ENCODE measurements at regions not wholly inside any gene's neighbourhood (a gene's known extent, or its start where the extent isn't known, plus 50 kb on each side); places are given as distances from the start of the nearest gene placed in this dataset.

DNA sequence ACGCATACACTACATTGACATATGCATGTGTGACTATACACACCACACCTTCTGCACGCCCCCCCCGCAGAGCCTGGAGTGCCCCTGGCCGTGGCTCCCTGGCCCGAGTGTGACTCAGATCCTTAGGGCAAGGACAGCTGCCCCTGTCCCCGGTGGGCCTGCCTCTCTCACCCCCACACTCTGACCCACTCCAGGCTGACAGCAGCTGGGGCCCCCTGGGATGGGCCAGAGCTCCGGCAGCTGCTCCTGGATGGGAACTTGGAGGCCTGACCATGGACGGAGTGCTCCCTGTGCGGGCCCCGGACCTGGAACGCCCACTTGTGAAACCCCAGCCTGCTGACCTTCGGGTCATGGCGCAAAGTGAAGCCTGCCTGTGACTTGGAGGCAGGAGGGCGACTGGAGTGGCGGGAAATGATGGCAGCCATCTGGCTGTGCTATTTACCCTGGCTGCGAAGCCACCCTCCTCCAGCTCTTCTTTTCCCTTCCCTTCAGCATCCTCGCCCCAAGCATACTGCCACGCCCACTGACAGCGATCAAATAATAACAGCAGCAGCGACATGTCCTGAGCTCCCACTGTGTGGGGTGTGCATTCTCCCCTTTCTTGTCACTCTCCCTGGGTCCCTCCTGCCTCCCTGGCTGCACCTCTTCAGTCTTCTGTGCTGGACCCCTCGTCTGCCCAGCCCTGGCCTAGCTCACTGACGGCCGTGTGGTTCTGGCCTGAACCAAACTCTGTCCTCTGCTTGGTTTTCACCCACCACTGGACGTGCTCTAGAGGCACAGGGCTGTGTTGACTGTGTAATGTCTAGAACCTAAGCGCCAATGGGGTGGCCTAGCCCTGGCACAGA is 90.7 kb upstream of the MEF2A start:
- intact Hi-C loops (cut with DNase I): no loop called here
- Histone ChIP-seq H3K36me3 (no peaks in the 10 kb centered on the region), H3K4me3 (no peak overlapping the region), H3K9me3 (no peaks in the 10 kb centered on the region), H3K27ac (peak overlapping the region; percentile 66 to 87 (median 80)), H3K27me3 (no peaks in the 10 kb centered on the region), H3K4me1 (peaks cover 0 to 37% (median 28%) of the 10 kb centered on the region in 4 donors)
- TF ChIP-seq EP300 (IDR thresholded peaks at IDR 0.05) (no peak), POLR2A (IDR thresholded peaks at IDR 0.05) (no peak), POLR2AphosphoS5 (IDR thresholded peaks at IDR 0.05) (peak in 1 of 4 donors; percentile 39)
- TF ChIP-seq, protein P1, sequence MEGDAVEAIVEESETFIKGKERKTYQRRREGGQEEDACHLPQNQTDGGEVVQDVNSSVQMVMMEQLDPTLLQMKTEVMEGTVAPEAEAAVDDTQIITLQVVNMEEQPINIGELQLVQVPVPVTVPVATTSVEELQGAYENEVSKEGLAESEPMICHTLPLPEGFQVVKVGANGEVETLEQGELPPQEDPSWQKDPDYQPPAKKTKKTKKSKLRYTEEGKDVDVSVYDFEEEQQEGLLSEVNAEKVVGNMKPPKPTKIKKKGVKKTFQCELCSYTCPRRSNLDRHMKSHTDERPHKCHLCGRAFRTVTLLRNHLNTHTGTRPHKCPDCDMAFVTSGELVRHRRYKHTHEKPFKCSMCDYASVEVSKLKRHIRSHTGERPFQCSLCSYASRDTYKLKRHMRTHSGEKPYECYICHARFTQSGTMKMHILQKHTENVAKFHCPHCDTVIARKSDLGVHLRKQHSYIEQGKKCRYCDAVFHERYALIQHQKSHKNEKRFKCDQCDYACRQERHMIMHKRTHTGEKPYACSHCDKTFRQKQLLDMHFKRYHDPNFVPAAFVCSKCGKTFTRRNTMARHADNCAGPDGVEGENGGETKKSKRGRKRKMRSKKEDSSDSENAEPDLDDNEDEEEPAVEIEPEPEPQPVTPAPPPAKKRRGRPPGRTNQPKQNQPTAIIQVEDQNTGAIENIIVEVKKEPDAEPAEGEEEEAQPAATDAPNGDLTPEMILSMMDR (IDR thresholded peaks at IDR 0.05): no peak
- WGBS, 2 donors: 88 to 91% methylated on average over 25 of the region's 25 CpGs
- DNase-seq: peak; percentile 82

DNA sequence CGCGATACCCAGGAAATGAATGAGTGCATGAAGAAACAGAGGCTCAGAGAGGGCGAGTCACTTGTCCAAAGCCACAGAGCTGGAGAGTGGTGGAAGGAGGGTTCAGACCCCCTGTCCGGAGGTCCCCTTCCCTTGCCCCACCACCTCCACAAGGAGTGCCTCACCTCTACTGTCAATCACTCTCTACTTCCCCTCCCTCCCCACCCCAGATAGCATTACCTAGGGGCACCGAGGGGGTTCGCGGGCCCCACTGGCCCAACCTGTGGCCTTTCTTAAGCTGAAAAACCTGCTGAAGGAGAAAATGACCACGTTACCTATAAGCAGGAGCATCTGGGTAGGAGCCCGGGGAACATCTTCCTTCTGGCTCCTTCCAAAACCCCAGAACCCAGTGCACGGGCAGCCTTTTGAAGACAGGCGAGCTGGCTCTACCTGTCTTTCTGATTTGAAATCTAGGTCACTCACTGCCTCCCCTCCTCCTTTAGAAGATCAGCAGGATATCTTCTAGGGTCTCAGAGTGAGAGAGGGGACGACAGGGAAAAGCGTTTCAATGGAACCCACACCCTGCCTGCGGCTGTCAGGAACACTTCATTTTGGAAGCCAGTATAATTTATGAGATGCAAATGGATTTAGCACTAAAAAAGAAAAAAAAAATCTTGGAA is 89.9 kb upstream of the MEF2A start:
- H3K4me3 ChIP-seq: no peak overlapping the region
- peak; percentile 30 for DNase-seq
- H3K27me3 ChIP-seq: no peaks in the 10 kb centered on the region
- no peaks in the 10 kb centered on the region for H3K9me3 ChIP-seq
- intact Hi-C loops (cut with DNase I): no loop called here
- no peaks in the 10 kb centered on the region for H3K36me3 ChIP-seq
- TF ChIP-seq POLR2AphosphoS5 (IDR thresholded peaks at IDR 0.05) (no peak), POLR2A (IDR thresholded peaks at IDR 0.05) (no peak)
- 61 to 81% methylated on average over 14 of the region's 14 CpGs for WGBS, 2 donors
- peaks cover 0 to 37% (median 28%) of the 10 kb centered on the region in 4 donors for H3K4me1 ChIP-seq
- peak overlapping the region; percentile 66 to 87 (median 80) for H3K27ac ChIP-seq

DNA sequence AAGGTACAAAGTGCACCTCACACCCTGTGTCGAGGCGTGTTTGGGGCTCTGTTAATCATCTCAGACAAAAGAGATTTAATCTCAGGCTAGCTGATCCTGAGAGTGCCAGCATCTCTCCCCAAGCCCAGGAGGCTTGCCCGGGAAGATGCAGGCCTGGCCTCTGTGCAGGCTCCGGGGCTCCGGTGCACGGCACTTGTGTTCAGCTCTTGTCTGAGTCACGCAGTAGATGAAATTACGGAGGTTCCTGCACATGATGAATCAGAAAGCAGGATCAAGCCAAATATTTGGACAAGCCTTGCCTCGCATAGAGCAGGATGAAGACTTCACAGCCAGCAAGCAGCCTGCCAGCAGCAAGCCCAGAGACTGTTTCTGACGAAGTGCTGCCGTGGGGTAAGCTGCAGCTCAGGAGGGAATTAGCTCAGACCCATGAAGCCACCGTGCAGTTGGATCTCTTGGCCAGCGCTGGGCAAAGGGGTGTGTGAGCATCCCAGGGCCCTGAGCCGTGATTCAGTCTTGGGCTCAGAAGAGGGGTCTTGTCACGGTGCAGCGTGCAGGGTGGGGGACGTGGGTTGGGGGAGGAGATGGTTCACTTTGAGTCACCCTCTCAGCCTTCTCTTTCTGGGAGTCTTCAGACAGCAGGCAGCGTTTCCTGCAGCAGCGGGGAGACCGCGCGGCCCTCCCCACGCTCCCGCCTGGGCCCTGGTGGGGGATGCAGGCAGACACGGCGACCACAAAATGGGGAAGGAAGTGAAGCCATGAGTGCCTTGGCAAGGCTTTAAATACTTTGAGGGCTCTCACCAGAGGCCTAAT is 89.2 kb upstream of the MEF2A start:
- peaks cover 0 to 37% (median 28%) of the 10 kb centered on the region in 4 donors for H3K4me1 ChIP-seq

DNA sequence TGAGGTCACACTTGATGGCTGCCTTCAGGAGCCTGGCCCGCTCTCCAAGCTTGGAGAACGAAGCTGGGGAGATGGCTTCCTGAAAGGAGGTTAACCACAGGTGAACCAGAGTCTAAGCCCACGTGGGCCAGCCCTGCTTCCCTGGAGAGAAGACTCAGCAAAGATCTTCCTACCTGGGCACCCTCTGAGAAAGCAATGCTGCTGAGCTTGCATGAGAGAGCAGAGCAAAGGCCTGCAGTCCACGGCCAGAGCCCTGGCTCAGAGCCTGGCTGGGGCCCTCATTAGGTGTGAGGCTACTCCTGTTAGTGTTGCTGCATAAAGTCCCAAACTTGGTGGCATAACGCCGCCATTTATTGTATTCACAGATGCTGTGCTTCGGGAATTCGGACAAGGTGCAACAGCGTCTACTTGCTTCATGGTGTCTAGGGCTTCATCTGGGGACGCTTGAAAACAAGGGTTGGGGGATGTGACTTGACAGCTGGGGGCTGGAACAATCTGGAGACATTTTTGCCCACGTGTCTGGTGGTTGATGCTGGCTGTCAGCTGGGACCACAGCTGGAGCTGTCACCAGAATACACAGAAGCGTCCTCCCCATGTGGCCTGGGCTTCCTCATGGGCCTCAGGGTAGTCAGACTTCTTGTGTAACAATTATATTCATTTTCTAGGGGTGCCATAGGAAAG is 87.9 kb upstream of the MEF2A start:
- Histone ChIP-seq H3K4me1 (peaks cover 0 to 37% (median 28%) of the 10 kb centered on the region in 4 donors), H3K27ac (peak overlapping the region in 2 of 4 donors; percentile 76 to 84), H3K36me3 (no peaks in the 10 kb centered on the region), H3K27me3 (no peaks in the 10 kb centered on the region), H3K9me3 (no peaks in the 10 kb centered on the region), H3K4me3 (no peak overlapping the region)
- TF ChIP-seq, protein P1 (IDR thresholded peaks at IDR 0.05): no peak
- TF ChIP-seq POLR2AphosphoS5 (IDR thresholded peaks at IDR 0.05) (no peak), EP300 (IDR thresholded peaks at IDR 0.05) (no peak), POLR2A (IDR thresholded peaks at IDR 0.05) (no peak)
- intact Hi-C loops (cut with DNase I): no loop called here
- DNase-seq: no peak
- 82 to 93% methylated on average over 12 of the region's 12 CpGs for WGBS, 2 donors

More for the DNA sequence above, 89.2 kb upstream of the MEF2A start:
- Histone ChIP-seq H3K27me3 (no peaks in the 10 kb centered on the region), H3K36me3 (no peaks in the 10 kb centered on the region), H3K27ac (peak overlapping the region; percentile 66 to 87 (median 80)), H3K9me3 (no peaks in the 10 kb centered on the region), H3K4me3 (no peak overlapping the region)
- peak in 1 of 4 donors; percentile 63 for TF ChIP-seq EP300 (IDR thresholded peaks at IDR 0.05)
- TF ChIP-seq, protein P1 (IDR thresholded peaks at IDR 0.05): no peak
- TF ChIP-seq POLR2AphosphoS5 (IDR thresholded peaks at IDR 0.05): peak; percentile 44 to 81 (median 66)
- intact Hi-C loops (cut with DNase I): no loop called here
- DNase-seq: peak; percentile 89
- WGBS, 2 donors: 28 to 39% methylated on average over 26 of the region's 26 CpGs

Data from sigmoid colon (tissue), 6 donors.